ENCODE measurements at regions not wholly inside any gene's neighbourhood (a gene's known extent, or its start where the extent isn't known, plus 50 kb on each side); places are given as distances from the start of the nearest gene placed in this dataset.

- no peak for TF ChIP-seq CTCF (IDR thresholded peaks at IDR 0.05; ENCODE audit: low read depth, low read length, missing input control)
- TF ChIP-seq, protein P1, sequence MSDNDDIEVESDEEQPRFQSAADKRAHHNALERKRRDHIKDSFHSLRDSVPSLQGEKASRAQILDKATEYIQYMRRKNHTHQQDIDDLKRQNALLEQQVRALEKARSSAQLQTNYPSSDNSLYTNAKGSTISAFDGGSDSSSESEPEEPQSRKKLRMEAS (IDR thresholded peaks at IDR 0.05) = no peak
- no peak for TF ChIP-seq EGR1 (IDR thresholded peaks at IDR 0.05; ENCODE audit: low read depth in 2 of 2)
- TF ChIP-seq REST (IDR thresholded peaks at IDR 0.05) = no peak
- TF ChIP-seq RXRA (IDR thresholded peaks at IDR 0.05) = no peak
- no peak for TF ChIP-seq ZBTB33 (IDR thresholded peaks at IDR 0.05)
These were observed 147.9 kb downstream of the MYCN start for GRCh38 chr2:16088035-16088801.
